NOMO-1 (cell line): ENCODE measurements at regions not wholly inside any gene's neighbourhood (a gene's known extent, or its start where the extent isn't known, plus 50 kb on each side); places are given as distances from the start of the nearest gene placed in this dataset.

Experiments used
- DNase-seq, 2 experiments: peaks; one replicate each; lab custom pipeline; 2025; ENCODE audit not compliant: unreplicated experiment in 2 of 2; lab: John Stamatoyannopoulos, UW

GRCh38 chr12:89848732-89849131 lies 140.1 kb upstream of the ATP2B1 start:
- no peak for DNase-seq

GRCh38 chr12:89846473-89847055 lies 137.9 kb upstream of the ATP2B1 start:
- DNase-seq = peak in 1 of 2 experiments; percentile 63

GRCh38 chr12:89845767-89846166 lies 137.1 kb upstream of the ATP2B1 start:
- no peak for DNase-seq

- DNase-seq = no peak
Measured at GRCh38 chr12:89845366-89845765, 136.7 kb upstream of the ATP2B1 start.

GRCh38 chr12:89844539-89844938 lies 135.9 kb upstream of the ATP2B1 start:
- DNase-seq = no peak

- DNase-seq = peak; percentile 48 to 82
Measured at GRCh38 chr12:89840162-89840922, 131.7 kb upstream of the ATP2B1 start.

GRCh38 chr12:89839444-89839843 lies 130.8 kb upstream of the ATP2B1 start:
- DNase-seq = no peak

GRCh38 chr12:89838833-89839232 lies 130.2 kb upstream of the ATP2B1 start:
- no peak for DNase-seq

- DNase-seq = no peak
Measured at GRCh38 chr12:89836026-89836425, 127.4 kb upstream of the ATP2B1 start.

- DNase-seq = no peak
Measured at GRCh38 chr12:89834676-89835075, 126.0 kb upstream of the ATP2B1 start.

GRCh38 chr12:89833337-89834252 lies 125.0 kb upstream of the ATP2B1 start:
- DNase-seq = no peak

- no peak for DNase-seq
Measured at GRCh38 chr12:89832336-89832735, 123.7 kb upstream of the ATP2B1 start.

GRCh38 chr12:89831310-89832095 lies 122.9 kb upstream of the ATP2B1 start:
- no peak for DNase-seq

GRCh38 chr12:89829434-89829975 lies 120.9 kb upstream of the ATP2B1 start:
- no peak for DNase-seq

GRCh38 chr12:89828575-89828974 lies 119.9 kb upstream of the ATP2B1 start:
- DNase-seq = no peak

- no peak for DNase-seq
Measured at GRCh38 chr12:89827592-89827991, 119.0 kb upstream of the ATP2B1 start.

- DNase-seq = no peak
Measured at GRCh38 chr12:89826468-89826867, 117.8 kb upstream of the ATP2B1 start.

- DNase-seq = no peak
Measured at GRCh38 chr12:89825591-89826449, 117.2 kb upstream of the ATP2B1 start.

GRCh38 chr12:89824822-89825221 lies 116.2 kb upstream of the ATP2B1 start:
- no peak for DNase-seq
